NCI-H2081 (cell line): ENCODE measurements at regions not wholly inside any gene's neighbourhood (a gene's known extent, or its start where the extent isn't known, plus 50 kb on each side); places are given as distances from the start of the nearest gene placed in this dataset.
"Not testable (repeated sequence)": the region's sequence is repeated elsewhere in the genome, so short reads cannot be mapped to it uniquely, and the experiment has no call there.

Experiments used
- DNase-seq, 2 experiments: peaks; one replicate each; lab custom pipeline; 2025; lab: John Stamatoyannopoulos, UW

DNA sequence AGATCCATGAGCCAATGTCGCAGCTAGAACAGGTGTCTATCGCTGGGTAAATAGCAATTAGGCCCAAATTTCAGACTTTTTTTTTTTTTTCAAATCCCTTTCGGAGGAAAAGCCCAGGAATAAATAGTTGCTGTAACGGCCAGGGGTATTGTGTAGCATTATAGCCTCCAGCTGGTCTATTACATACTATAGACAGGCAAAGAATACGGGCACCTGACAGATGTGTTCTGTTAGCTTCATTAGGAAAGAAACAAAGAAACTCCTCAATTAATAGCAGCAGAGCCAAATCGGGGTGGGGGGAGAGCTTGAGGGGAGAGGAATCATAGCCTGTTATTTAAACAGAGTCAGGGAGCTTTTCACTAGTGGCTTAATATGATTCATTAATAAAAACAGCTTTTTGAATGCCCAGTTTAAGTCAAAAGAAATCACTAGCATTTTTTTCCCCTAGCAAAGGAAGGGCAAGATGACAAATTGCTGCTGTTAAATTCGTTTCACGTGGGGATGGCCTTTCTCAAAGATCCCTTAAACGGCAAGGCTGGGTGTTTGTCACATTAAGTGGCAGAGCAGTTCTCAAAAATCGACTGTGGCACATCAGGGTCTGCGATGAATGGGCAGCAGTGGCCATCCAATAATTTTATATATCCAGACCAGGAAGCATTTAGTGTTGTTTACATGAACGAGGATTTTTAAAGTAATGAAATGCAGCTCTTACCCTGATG is 139.4 kb downstream of the ID4 start:
- peak; percentile 91 to 98 for DNase-seq

DNA sequence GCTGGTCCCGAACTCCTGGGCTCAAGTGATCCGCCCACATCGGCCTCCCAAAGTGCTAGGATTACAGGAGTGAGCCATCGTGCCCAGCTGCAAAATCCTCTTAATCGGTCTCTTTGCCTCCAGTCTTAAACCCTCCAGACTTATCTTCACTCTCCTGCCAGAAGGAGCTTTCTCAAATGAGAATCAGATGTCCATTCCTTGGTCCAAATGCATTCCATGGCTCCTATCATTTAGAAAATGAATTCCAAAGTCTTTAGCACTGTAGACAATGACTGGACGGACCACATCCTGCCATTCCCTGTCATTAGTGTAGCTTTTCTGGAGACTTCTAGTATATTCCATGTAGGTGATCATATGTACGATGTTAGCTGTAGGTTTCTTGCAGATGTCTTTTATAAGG is 141.9 kb downstream of the ID4 start:
- DNase-seq, result no peak

DNA sequence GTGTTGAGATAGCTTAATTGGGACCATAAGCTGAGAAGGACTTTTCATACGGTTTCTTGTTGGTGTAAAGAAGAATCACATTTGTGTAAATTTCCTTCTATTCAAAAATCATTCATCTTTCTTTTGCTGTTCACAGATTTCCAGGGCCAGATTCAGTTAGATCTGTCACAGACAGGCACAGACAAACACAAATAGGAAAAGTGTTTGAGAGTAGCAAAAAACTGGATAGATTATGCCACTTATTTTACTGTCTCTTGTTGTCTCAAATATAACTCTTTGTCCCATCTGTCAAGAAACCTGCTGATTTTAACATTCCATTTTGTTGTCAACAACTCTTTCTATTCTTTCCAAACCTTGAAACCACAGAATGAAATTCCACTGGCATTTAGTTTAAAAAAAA is 142.8 kb downstream of the ID4 start:
- DNase-seq, result no peak

DNA sequence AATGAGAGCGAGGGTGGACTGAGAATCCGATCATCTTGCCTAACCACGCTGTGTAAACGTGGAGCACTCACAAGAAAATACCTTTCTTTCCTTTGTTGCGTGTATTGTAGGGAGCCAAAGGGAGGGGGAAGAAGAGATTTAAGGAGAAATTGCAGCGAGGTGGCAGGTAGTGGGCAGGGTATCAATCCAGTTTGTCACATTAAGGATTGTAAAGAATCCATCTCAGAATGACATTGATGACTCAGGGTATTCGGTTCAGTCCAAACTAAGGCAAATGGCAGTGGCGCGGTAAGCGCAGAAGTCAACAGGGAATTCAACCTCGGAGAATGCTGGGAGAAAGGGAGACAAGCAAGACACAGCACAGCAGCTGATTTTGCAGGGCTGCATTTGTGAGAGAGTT is 146.2 kb downstream of the ID4 start:
- DNase-seq, result no peak

DNA sequence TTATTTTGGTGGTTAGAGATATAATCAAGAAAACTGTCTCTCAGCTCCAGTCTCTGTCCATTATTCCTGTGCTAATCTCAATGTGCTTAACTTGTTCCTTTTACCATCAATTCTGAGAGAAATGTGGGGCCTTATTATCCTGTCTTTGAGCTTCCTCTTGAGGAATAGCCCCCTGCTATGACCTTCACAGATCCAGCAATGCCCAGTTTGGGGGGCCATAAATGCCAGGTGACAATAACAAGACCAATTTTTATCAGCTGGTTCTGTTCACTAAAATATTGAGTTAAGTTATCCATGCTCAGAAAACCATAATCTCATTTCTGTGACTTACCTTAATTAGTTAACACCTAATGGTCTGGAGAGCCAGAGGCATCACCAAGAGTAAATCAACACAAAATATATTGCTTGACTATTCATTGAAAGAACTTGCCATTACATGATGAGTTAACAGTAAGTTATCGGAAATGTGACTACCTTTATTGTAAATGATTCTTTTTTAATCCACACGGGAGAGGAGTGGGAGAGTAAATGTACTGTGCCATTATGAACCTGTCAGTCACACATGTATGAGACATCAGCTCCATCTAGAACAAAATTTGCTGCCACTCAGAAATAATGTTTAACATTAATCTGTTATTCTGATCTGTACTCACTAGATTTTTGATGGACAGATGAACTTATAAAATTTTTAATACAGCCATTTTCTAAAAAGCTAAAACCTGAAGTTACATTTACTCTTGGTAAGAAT is 149.7 kb downstream of the ID4 start:
- DNase-seq, result no peak

DNA sequence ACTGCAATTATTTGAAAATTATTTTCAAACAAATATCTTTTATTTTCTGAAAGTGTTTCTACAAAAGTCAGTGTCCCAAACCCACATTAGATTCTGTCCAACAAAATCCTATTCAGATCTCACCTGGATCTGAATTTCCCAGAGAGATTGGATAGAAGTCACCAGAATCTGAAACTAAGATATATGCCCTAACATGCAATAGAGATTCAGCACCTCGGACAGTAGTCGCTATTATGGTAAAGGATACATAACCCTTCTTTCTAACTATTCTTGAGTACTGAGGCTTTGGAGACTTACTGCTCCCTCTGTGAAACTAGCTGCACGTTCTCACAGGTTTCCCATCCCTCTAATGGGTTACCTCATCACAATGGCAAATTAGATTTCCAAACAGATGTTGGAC is 151.4 kb downstream of the ID4 start:
- no peak for DNase-seq

DNA sequence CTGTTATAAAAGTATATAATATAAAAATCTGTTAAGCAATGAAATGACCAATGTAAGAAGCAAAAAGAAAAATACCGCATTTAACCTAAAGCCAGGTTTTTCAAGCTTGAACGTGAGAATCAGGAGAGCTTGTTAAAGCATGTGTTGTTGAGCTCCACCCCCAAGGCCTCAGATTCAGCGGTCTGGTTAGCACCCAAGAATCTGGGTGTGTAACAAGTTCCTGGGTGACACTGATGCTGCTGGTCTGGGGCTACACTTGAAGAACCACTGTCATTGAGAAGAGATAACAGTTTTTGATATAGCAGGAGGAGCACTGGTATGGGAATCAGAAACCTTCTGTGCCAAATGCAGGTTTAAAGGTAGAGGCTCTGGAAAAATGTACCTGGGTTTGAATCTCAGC is 154.0 kb downstream of the ID4 start:
- no peak for DNase-seq

DNA sequence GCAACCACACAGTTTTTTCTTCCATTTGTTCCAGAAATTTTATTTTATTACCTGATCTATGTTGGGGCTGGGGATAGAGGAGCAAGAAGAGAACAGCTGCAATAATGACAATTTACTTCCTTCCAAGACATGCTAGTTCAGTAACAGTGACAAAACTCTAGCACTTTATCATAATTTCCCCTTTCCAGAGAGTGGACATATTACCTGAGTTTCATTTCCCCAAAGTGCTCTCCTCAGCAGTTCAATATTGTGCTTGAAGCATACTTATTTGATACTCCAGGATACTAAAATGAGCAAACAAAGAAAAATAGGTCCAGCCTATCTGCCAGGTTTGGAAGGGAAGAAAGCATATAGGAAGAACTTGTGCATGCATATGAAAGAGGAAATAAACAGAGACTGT is 157.7 kb downstream of the ID4 start:
- DNase-seq, result no peak

DNA sequence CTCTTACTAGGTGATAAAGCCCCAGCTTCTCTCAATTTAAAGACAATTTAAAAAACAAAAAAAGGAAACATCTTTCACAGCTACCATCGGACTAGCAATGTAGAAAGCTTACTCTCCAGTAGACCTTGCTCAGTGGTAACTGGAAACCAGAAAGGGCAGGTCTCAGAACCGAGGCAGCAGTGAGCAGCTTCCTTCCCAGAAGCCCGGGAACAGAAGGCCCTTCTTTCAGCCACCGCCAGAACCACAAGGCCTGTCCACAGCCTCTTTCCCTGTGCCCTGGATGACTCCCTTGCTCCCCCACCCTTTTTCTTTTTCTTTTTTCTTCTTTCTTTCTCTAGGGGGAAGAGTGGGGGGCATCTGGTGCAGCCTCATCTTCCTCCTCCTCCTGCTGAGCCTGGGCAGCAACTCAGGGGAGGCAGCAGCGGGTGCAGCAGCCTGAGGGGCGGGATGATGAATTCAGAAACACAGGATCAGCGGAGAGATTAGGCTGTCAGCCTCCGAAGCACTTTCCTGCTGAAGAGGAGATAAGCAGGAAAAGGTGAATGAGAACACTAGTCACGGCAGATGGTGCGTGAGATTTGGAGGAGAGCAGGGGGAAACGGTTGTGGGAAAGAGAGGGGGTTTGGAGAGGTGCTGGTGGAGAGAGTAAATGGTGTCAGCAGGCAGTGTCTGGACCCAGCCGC is 158.5 kb downstream of the ID4 start:
- DNase-seq, result no peak

DNA sequence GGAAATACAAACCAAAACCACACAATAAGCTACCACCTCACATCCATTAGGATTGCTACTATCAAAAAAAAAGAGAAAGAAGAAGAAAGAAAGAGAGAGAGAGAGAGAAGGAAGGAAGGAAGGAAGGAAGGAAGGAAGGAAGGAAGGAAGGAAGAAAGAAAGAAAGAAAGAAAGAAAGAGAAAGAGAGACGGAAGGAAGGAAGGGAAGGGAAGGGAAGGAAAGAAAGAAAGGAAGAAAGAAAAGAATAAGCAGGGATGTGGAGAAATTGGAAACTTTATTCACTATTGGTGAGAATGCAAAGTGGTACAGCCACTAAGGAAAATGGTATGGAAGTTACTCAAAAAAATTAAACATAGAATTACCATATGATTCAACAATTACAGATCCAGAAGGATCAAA is 159.9 kb downstream of the ID4 start:
- DNase-seq, result no peak

DNA sequence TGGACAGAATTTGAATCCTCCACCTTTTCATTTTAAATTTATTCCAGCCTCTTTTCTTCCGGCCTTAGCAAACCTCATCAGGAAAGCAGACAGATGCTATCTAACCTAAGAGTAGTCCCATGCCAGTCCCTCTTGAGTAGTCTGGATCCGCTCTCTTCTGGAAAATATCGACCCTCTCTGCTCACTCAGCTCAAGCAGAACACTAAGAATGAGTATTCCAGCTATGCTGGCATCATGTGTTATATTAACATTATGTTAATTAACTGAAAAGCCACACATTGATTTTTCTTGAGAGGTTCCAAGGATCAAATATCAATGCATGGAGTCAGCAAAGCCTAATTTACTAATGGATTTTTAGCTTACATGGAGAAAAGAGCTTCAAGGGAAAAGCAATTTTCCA is 161.4 kb downstream of the ID4 start:
- no peak for DNase-seq

DNA sequence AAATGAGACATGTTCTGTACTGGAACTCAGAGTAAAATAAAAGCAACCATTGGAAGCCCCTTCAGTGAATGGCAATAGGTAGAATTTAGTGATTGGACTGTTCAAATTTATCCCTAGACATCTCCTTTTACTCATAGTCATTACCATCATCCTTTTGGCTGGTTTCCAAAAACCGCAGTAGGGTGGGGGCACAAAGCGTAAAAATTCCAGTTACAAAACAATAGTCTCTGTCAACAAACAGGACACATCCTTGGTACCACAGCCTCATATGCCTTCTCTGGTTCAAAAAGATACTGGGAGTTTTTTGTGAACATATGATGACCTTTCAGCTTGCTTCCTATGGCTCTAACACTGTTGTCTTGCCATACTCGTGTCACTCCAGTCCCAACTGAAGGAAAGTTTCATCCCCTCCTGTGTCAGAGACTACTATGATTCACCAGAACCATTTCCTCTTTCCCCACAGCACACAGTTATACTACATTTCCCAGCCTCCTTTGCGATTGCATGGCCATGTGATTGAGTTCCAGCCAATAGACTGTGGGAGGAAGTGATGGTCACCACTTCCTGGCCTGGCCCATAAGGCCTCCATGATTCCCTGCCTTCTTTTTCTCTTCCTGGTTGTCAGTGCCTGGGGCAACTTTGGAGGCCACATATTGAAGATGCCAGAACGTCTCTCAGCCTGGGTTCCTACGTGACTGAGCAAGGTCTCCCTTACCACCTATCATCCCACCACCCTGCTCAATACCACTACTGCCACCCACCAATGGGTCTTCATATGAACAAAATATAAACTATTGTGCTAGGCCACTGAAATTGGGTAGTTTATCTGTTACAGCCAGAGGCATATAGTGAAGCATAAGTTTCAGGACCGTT is 162.4 kb downstream of the ID4 start:
- DNase-seq, result peak in 1 of 2 experiments; percentile 37

DNA sequence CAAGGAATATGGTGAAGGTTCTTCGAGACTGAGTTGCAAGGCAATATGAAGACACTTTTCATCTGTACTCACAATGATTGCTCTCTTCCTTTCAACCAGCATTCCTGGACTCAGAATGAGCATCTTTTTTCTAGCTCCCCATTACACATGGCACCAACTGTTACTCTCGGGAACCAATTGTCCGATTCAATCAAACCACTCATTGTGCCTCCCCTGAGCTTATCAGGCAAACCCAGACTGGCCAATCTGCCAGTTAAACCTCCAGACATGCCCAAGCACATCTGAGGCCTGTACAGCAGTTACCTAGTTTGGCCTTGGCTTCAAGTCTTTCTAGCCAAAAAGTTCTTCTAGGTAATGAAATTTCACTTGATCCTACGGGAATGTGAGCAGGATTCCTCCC is 164.1 kb downstream of the ID4 start:
- DNase-seq, result no peak

DNA sequence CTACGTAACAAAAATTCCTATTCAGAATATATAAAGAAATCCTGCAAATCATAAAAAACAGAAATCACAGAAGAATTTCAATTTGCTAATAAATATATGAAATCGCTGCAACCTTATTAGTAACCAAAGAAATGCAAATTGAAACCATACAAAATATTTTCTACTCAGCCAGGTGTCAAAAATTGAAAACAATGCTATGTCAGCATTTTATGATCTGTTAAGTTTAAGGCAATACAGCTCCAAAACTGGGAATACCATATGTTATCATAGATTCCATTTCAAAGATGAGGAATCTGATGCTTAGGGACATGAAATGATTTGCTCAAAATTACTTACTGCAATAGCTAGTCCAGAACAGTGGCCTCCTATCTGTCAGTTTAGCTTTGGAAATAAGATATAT is 168.9 kb downstream of the ID4 start:
- DNase-seq, result no peak

DNA sequence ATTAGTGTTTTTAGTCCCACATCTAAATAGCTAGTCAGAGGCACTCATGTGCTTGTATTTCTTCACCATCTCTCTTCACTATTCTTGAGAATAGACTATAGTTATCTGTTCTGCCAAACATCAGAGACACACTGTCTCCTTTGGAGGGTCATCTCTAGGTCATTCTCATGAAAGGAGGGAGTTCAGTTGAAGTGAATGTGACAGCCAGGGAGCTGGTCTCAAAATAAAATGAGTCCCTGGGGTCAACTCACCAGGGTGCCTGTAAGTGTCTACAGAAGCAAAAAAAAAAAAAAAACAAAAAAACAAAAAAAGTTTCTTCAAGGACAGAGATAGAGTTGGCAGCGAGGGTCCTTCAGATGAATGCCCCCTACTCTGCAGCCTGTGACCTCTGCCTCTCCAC is 171.0 kb downstream of the ID4 start:
- no peak for DNase-seq

DNA sequence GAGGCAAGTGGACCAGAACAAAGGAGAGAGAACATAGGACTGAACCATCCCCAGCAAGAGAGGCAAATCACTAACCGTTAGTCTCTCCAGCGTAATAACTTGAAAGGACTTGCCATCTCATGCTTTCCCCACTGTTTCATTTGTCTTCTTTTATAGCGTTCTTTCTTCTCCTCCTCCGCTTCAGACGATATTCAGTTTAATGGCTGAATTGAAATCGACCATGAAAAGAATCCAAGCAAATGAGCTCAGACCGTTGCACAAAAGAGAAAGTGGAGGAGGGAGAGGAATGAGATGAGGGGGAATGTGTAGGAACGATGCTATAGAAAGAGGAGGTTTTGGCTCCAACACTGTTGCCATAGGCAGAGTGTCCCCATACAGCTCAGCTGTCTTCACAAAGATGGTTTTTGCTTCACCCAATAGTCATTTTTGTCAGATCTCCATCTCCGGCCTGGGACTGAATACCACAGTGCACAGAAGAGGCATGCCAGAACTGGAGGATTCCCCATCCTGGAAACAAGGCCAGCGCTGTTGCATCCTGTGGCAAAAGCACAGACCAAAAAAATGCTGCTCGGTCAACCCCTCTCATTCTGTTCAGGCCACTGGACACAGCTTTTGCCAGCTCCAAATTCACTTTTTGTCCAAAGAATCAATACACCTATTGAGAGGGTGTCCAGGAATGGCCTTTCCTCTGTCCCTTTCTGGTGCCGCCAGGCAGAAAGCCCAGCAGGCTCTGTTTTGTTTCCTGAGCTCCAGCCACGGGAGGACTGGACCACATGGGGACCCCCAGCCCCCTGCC is 176.1 kb downstream of the ID4 start:
- no peak for DNase-seq

DNA sequence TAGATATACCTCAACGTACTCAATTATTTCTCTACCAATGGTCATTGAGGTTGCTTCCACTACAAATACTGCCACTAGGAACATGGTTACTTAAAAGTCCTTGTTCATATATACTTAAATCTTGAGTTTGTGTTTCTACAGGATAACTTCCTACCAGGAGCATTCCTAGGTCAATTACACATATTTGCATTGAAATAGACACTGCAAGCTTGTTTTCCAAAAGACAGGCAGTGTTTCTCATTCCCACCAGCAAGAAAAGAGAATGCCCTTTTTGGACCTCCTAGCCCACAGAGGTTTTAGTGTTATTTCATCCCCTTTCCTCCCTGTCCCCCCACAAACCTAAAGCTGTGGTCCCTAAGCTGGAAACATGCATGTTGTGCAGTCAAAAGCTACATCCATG is 177.3 kb downstream of the ID4 start:
- DNase-seq, result no peak

DNA sequence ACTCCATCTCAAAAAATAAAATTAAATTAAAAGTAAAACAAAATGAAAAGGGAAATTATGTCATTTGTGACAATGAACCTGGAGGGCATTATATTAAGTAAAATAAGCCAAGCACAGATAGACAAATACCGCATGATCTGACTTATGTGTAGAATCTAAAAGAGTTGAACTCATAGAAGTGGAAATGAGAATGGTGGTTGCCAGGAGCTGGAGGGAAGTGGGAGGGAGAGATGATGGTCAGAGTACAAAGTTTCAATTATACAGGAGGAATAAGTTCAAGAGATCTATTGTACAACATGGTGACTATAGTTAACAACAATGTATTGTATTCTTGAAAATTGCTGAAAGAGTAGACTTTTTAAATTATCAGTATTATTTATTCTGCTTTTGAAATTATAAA is 183.4 kb downstream of the ID4 start:
- DNase-seq, result no peak

DNA sequence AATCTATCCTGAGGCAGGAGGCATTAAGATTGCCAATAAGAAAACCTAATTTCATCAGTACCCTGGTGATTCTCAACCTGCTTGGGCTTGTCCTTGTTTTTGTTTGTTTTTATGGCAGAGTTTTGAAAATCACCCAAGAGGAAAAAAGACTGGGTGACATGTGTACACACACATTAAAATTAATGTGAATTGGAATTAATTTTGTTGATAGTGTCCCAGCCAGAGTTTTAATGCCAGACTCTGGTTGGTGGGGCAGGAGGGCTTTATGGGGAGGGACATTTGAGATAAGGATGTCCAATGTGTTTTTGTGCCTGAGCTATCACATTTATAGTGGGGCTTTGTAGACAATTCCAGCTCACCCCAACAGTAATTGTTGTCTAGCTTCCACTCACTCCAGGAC is 184.6 kb downstream of the ID4 start:
- DNase-seq, result peak; percentile 27 to 90

DNA sequence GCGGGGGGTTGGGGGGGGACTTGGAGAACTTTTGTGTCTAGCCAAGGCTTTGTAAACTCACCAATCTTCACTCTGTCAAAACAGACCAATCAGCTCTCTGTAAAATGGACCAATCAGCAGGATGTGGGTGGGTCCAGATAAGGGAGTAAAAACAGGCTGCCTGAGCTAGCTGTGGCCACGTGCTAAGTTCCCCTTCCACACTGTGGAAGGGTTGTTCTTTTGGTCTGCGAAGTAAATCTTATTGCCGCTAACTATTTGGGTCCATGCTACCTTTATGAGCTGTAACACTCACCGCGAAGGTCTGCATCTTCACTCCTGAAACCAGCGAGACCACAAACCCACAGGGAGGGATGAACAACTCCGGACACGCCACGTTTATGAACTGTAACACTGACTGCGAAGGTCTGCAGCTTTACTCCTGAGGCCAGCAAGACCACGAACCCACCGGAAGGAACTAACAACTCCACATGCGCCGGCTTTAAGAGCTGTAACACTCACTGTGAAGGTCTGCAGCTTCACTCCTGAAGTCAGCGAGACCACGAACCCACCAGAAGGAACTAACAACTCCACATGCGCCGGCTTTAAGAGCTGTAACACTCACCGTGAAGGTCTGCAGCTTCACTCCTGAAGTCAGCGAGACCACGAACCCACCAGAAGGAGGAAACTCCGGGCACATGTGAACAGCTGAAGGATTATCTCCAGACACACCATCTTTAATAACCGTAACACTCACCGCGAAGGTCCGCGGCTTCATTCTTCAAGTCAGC is 186.6 kb downstream of the ID4 start:
- not testable (repeated sequence) for DNase-seq

DNA sequence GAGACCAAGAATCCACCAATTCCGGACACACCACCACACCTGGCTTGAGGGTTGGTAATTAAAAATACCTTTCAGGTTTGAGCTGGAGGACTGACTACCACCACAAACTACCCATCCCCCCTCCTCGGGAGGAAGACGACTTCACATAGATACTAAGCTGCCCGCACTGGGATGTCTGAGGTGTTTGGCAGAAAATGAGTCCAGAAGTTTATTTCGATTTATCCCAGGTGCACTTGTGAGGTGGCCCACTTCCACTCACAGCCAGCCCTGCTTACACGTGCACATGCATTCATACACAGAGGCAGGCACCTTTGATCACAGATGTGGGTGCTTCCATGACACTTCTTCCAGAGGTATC is 187.1 kb downstream of the ID4 start:
- no peak for DNase-seq
